SK-N-DZ (cell line): ENCODE measurements at regions not wholly inside any gene's neighbourhood (a gene's known extent, or its start where the extent isn't known, plus 50 kb on each side); places are given as distances from the start of the nearest gene placed in this dataset.
"Not testable (repeated sequence)": the region's sequence is repeated elsewhere in the genome, so short reads cannot be mapped to it uniquely, and the experiment has no call there.

Experiments used
- DNase-seq: peaks from one replicate; pipeline ENCODE4 v3.0.0-alpha.2; 2015; ENCODE audit warnings: low spot score

GRCh38 chr2:87428452-87429130 lies 319.3 kb upstream of the PLGLB2 start:
- not testable (repeated sequence) for DNase-seq

- not testable (repeated sequence) for DNase-seq
Observed at GRCh38 chr2:87429206-87429930, 318.5 kb upstream of the PLGLB2 start.

GRCh38 chr2:87429931-87430275 lies 318.0 kb upstream of the PLGLB2 start:
- DNase-seq = not testable (repeated sequence)

DNA sequence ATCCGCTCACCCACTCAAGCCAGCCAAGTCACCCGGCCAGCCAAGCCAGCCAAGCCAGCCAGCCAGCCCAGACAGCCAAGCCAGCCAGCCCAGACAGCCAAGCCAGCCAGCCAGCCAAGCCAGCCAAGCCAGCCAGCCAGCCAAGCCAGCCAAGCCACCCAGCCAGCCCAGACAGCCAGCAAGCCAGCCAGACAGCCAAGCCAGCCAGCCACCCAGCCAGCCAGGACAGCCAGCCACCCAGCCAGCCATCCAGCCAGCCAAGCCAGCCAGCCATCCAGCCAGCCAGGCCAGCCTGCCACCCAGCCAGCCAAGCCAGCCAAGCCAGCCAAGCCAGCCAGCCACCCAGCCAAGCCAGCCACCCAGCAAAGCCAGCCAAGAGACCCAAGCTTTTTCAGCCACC lies 316.8 kb upstream of the PLGLB2 start:
- not testable (repeated sequence) for DNase-seq

DNA sequence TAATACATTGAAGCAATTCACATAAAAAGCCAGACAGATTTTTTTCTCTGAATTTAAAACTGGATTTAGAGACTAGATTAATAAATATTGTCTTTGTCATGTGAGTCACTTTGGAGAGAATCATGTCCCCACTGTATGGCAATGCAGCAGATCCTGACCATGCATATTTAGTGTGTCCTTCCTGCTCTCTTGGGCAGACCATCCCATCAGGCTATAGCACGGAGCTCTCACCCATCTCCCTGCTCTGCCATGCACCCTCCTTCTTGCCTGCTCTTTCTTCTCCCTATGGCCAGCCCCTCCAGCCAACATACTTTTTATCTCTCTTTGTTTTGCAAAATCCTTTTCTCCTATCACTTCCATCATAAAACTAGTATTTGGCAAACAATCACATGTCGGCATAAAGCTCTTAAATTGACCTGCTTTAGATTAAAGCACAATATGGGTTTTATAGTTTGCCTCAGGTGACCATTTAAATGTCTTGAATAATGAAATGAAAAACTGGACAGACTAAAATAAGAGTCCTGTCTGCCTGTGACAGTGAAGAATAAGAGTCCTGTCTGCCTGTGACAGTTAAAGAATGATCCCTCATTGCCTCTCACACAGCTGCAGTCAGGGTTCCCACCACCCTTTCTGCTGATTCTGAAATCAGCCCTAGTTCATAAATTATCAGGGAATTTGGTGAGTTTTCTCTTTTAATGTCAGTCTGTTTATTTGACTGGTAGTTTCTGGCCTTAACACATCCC lies 315.0 kb upstream of the PLGLB2 start:
- not testable (repeated sequence) for DNase-seq

- DNase-seq = not testable (repeated sequence)
Observed at GRCh38 chr2:87436007-87436406, 311.9 kb upstream of the PLGLB2 start.

DNA sequence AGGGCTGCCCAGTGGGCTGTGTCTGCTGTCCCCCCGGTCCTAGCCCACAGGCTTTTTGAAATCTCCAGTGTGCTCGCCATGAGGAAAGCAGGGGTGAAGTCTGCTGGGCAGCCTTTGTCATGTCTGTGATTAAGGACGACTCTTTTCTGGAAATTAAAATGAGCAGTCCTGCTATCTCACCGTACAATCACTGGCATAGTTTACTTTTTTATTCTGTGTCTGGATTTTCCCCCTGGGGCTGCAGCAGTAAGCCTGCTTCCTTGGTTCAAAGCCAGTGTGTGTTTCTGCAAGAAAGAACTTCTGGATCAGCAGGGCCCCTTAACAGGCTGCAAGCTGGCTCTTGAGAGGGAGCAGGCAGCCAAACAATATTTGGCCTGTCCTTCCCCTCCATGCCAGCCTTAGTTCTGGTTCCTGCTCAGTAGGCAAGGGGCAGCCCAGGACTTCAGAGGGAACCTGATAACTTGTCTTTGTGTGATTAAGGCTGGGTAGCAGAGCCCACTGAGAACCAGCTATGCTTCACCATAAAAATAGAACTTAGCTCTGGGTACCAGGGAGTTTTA lies 310.1 kb upstream of the PLGLB2 start:
- DNase-seq = not testable (repeated sequence)

GRCh38 chr2:87438780-87439454 lies 309.0 kb upstream of the PLGLB2 start:
- not testable (repeated sequence) for DNase-seq

DNA sequence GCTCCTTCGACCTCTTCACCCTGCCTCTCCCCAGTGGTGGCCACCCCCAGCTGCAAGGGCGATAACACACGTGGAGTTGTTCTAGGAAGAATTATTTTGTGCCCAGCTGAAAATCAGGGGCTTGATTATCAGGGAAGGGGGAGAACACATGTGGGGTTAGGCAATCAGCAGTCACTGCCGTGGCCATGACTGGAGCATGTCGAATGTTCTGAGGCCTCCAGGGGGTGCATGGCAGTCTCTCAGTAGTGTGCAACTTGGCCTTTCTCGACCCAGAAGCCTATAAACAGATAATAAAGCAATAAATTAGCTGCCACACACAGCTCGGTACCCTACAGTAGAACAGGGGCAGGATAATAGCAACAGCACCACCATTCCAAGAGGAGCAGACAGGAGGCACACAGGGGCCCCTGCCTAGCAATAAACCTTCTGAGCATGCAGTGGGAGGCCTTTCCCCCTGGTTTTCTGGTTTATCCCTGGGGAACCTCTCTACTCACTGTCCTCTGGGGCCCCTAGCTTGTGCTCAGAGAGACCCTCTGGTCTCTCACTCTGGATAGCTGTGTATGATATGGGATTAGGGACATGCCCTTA lies 308.2 kb upstream of the PLGLB2 start:
- not testable (repeated sequence) for DNase-seq

DNA sequence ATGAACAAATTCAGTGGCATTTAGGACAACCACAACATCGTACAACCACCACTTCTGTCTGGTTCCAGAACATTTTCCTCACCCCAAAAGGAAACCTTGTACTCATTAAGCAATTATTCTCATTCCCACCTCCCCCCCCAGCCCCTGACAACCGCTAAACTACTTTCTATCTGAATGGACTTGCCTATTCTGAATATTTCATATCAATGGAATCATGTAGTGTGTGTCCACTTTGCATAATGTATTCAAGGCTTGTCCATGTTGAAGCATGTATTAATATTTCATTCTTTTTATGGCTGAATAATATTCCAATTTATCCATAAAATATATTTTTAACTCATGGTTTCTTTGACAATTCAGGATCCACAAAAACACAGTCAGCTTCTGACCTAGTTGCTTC lies 307.2 kb upstream of the PLGLB2 start:
- DNase-seq = not testable (repeated sequence)

DNA sequence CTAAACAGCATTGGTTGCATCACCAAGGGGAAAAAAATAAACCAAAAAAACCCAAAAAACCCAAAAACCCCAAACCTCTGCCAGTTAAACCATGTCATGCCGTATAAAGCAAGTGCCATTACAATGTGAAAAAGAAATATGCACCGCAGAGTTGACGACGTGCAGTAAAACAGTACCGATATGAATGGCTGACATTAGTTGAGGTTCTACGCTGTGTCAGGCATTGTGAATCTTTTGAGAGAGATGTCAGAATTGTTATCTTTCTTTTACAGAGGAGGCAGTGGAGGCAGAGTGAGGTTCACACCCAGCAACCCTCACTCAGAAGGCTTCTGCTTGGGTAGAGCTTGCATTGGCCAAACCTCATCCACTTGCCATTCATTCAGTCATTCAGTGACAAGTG lies 306.5 kb upstream of the PLGLB2 start:
- DNase-seq = not testable (repeated sequence)

- not testable (repeated sequence) for DNase-seq
Observed at GRCh38 chr2:87442983-87443577, 304.8 kb upstream of the PLGLB2 start.

DNA sequence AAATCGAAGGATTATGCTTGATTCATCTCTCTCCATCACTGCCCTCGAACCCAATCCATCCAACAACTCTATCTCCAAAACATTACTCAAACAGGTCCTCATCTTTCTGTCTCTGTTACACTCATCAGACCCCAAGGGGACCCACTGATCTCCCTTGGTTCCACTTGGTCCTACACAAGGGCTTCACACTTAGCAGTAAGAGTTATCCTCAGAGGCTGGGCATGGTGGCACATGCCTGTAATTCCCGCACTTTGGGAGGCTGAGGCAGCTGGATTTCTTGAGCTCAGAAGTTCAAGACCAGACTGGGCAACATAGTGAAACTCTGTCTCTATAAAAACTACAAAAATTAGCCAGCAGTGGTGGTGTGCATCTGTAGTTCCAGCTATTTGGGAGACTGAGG lies 302.9 kb upstream of the PLGLB2 start:
- not testable (repeated sequence) for DNase-seq

DNA sequence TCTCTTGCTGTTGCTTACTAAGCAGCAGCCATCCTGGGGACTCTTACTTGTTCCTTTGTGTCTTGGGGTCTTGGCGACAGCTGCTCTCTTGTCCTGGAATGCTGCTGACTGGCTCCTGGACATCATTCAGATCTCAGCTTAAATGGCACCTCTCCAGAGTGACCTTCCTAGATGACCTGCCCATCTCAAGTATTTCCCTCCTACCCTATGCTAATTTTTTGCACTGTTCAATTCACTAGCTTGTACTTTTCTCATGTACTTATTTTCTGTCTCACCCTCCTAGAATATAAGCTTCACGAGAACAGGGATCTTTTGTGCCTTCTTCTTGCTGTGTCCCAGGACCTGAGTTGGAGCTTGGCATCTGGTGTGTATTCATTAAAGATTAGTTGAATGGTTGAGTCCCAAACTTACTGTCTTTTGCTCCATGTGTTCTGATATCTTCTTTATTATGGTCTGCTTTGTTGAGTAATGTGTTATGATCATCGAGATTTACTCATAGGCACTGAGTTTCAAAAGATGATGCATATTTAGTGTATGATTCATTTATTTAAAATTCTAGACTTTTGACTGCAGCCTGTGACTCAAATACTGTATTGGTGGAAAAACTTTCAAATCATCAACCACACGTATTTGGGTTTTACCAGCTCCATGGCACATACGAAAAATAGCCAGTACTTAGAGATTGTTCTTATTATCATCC lies 302.1 kb upstream of the PLGLB2 start:
- DNase-seq = not testable (repeated sequence)

- DNase-seq = not testable (repeated sequence)
Observed at GRCh38 chr2:87446313-87446696, 301.6 kb upstream of the PLGLB2 start.

GRCh38 chr2:87449462-87449980 lies 298.4 kb upstream of the PLGLB2 start:
- not testable (repeated sequence) for DNase-seq

GRCh38 chr2:87452193-87452592 lies 295.7 kb upstream of the PLGLB2 start:
- DNase-seq = not testable (repeated sequence)

- not testable (repeated sequence) for DNase-seq
Observed at GRCh38 chr2:87452861-87453260, 295.0 kb upstream of the PLGLB2 start.

GRCh38 chr2:87453965-87454364 lies 293.9 kb upstream of the PLGLB2 start:
- not testable (repeated sequence) for DNase-seq

DNA sequence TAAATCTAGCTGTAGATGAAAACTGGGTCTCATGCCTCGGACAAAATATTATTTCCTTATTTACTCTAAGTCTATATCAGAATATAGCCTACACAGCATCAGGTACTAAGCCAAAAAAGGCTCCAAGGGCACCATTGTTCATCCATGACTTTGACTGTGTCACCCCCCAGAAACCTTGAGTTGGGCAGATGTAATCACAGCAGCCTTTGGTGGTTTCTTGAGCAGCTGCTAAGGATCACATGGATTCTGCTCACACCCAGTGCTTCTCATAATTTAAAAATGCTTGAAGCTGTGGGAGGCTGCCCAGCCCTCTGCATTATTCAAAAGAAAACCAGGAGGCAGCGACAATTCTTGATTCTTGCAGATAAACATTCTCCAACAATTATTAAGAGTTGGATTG lies 293.5 kb upstream of the PLGLB2 start:
- DNase-seq = not testable (repeated sequence)
